Lower lobe of right lung (tissue), 2 donors: ENCODE measurements at regions not wholly inside any gene's neighbourhood (a gene's known extent, or its start where the extent isn't known, plus 50 kb on each side); places are given as distances from the start of the nearest gene placed in this dataset.

Experiments used
- ATAC-seq, 2 donors: fragments of 200-7000 bp; cut with Tn5 transposase; one replicate each; pipeline ENCODE4 v1.9.1; 2020 to 2022; ENCODE audit warnings: mild to moderate bottlenecking in 2 of 2, moderate library complexity in 2 of 2
- DNase-seq: peaks from one replicate; pipeline ENCODE4 v3.0.0-alpha.2; 2020
- H3K27ac ChIP-seq: fragments of 200-600 bp; one replicate; pipeline ENCODE4 v1.8.0; 2022
- H3K27me3 ChIP-seq: fragments of 200-600 bp; one replicate; pipeline ENCODE4 v1.8.0; 2022; ENCODE audit warnings: low read depth
- H3K36me3 ChIP-seq: fragments of 200-600 bp; one replicate; pipeline ENCODE4 v1.8.0; 2022; ENCODE audit warnings: mild to moderate bottlenecking
- H3K4me1 ChIP-seq: fragments of 200-600 bp; one replicate; pipeline ENCODE4 v1.8.0; 2022
- H3K4me3 ChIP-seq: fragments of 200-600 bp; one replicate; pipeline ENCODE4 v1.8.0; 2022; ENCODE audit warnings: mild to moderate bottlenecking
- H3K9me3 ChIP-seq: fragments of 200-600 bp; one replicate; pipeline ENCODE4 v1.8.0; 2022
- CTCF ChIP-seq: fragments of 200-600 bp; IDR thresholded peaks from one replicate; pipeline ENCODE4 v1.8.0; 2022; ENCODE audit warnings: antibody characterized with exemption, mild to moderate bottlenecking
- intact Hi-C: fragments of 100-400 bp; cut with DNase I; formaldehyde crosslinking; loops from one replicate; pipeline ENCODE4 v1.11.0; 2022
- donor health status: DM: no; HTN: yes; CAD: no; lungs with severe emphysema.

DNA sequence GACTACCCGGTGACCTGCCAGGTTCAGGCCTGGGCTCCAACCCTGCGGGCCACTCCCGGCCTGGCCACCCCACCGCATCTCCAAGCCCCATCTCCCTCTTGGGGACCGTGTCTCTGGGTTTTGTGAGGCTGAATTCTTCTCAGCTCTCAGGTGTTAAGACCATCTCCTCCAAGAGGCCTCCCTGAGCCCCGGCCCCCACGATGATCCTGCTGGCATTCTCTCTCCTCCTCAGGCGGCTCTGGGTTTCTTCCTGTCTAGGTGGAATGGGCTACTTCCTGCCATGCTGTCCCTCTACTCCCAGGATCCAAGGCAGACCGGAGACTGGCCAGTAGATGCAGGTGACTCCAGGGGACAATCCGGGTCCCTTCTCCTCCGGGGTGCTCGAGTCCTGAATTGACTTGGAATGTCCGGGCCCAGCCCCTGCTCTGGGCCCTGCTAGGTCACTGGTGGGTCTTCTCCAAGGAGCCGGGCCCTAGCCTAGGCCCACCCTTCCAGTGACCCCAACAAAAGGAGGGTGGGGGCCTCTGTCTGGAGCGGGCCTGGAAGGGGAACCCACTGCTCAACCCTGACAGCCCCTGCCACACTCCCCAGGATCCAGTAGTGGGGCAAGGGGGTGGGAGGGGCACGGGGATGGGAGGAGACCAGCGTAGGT, 219.8 kb downstream of the C9orf50 start:
- intact Hi-C loops, result no loop called here
- peak; percentile 31 for DNase-seq
- no peak for TF ChIP-seq CTCF
- no peaks in the 10 kb centered on the region for H3K9me3 ChIP-seq
- no peak overlapping the region for H3K27ac ChIP-seq
- no peak overlapping the region for H3K4me3 ChIP-seq
- H3K27me3 ChIP-seq, result no peaks in the 10 kb centered on the region
- peaks cover 4% of the 10 kb centered on the region for H3K4me1 ChIP-seq
- H3K36me3 ChIP-seq, result no peaks in the 10 kb centered on the region
- no peak for ATAC-seq

GRCh38 chr9:129400001-129400970, 220.6 kb downstream of the C9orf50 start:
- Histone ChIP-seq H3K4me1 (peaks cover 4% of the 10 kb centered on the region), H3K4me3 (no peak overlapping the region), H3K27ac (no peak overlapping the region), H3K27me3 (no peaks in the 10 kb centered on the region), H3K36me3 (no peaks in the 10 kb centered on the region), H3K9me3 (no peaks in the 10 kb centered on the region)
- intact Hi-C loops, result no loop called here
- peak; percentile 34 for DNase-seq
- TF ChIP-seq CTCF, result no peak
- ATAC-seq, result no peak

DNA sequence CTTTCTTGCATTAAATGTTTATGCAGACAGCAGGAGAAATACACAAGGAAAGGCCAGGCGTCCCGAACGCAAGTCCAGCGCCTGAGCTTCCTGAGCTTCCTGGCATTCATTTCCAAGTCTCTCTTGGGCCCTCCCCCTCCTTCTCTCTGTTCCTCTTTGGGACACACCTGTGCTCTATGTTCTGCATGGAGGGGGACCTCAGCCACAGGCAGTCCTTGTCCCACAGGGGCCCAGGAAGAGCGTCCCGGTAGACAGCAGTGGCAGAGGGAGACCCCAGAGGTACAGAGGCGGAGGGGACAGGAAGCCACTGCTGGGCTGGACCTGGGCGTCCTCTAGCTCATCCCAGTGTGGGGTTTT, 221.3 kb downstream of the C9orf50 start:
- no peak overlapping the region for H3K27ac ChIP-seq

DNA sequence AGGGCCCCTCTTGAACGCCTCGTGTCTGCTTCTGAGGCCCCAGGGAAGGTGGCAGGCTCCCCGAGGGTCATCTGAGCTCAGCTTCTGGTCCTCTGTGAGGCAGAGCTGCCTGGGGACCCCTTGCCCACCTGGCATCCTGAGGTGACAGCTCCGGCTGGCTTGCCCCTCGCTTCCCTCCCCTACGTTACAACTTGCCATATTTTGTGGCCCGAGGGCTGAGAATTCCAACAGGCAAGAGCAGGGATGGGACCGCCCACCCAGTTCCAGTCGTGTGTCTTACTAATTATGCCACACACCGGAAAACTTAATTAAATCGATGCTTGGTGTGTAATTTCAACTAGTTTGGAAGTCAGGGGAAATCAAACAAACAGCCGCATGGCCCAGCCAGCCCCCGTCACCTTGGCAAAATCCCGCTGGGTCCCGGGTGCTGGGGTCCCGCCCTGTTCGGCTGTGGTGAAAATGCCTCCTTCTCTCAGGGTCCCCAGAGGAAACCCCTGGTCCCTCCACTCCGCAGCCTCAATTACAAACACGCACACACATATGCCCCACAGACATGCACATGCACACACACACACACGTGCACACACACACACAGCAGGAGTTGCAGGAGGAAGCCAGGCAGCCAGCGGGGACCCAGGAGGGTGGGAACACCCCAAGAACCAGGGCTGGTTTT, 221.0 kb upstream of the IER5L start:
- peak; percentile 28 for DNase-seq
- H3K4me1 ChIP-seq, result peaks cover 4% of the 10 kb centered on the region
- no peaks in the 10 kb centered on the region for H3K27me3 ChIP-seq
- H3K9me3 ChIP-seq, result no peaks in the 10 kb centered on the region
- no peaks in the 10 kb centered on the region for H3K36me3 ChIP-seq
- ATAC-seq, result no peak
- H3K4me3 ChIP-seq, result no peak overlapping the region
- TF ChIP-seq CTCF, result no peak
- H3K27ac ChIP-seq, result no peak overlapping the region
- intact Hi-C loops, result no loop called here

More for the DNA sequence above, 221.3 kb downstream of the C9orf50 start:
- Histone ChIP-seq H3K27me3 (no peaks in the 10 kb centered on the region), H3K4me1 (peaks cover 4% of the 10 kb centered on the region), H3K9me3 (no peaks in the 10 kb centered on the region), H3K4me3 (no peak overlapping the region), H3K36me3 (no peaks in the 10 kb centered on the region)
- intact Hi-C loops, result no loop called here
- DNase-seq, result peak; percentile 28
- TF ChIP-seq CTCF, result no peak
- ATAC-seq, result no peak

DNA sequence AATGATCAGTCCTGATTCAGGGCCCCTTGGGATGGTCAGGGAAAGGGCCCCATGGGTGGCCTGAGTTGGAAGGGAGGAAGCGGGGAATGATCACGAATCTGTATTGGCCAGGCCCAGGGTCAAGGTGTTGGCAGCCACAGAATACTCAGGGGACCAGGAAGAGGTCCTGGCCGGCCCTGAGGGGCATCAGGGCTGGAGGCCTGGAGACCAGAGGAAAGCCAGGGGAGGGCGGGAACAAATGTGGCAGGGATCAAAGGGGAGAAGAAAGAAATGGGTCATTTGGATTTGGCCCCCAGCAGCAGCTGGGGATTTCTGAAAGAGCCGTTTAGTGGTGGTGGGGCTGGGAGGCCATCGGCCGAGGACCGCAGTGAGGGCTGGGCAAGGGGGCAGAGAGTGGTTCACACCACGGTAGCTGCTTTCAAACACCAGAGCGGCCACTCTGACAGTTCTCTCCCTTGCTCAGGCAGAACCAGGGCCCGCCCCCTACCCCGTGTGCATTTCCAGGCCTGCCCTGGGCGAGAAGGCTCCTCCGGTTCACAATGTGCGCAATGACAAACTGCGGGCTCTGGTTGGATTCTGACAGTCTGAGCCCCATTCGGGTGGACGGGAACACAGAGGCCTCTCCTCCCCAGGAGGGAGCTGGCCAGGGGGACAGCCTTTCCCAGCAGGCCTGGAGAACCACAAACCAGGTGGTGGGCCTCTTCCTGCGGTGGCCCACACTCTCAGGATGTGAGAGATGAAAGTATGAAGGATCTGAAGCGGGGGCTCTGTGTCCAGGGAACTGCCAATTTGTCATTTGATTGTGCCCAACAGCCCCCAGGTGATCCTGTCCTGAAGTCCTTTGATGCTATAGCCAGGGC, 220.3 kb upstream of the IER5L start:
- intact Hi-C loops, result no loop called here
- no peak for TF ChIP-seq CTCF
- no peaks in the 10 kb centered on the region for H3K27me3 ChIP-seq
- ATAC-seq, result no peak
- no peak for DNase-seq
- H3K27ac ChIP-seq, result no peak overlapping the region
- H3K36me3 ChIP-seq, result no peaks in the 10 kb centered on the region
- H3K4me3 ChIP-seq, result no peak overlapping the region
- no peaks in the 10 kb centered on the region for H3K9me3 ChIP-seq
- H3K4me1 ChIP-seq, result peaks cover 4% of the 10 kb centered on the region
